H7 (cell line): ENCODE measurements at regions not wholly inside any gene's neighbourhood (a gene's known extent, or its start where the extent isn't known, plus 50 kb on each side); places are given as distances from the start of the nearest gene placed in this dataset.

Experiments used
- DNase-seq: peaks from one replicate; pipeline ENCODE4 v3.0.0; 2012
- H3K27me3 ChIP-seq: 2 replicates; pipeline ENCODE4 v1.6.0; 2011; ENCODE audit warnings: mild to moderate bottlenecking, low read length; ENCODE audit not compliant: control insufficient read depth, insufficient read depth
- H3K36me3 ChIP-seq: replicated peaks from 2 replicates; pipeline ENCODE4 v1.5.1; 2011; ENCODE audit warnings: low read length; ENCODE audit not compliant: control insufficient read depth, insufficient read depth
- H3K4me3 ChIP-seq: 2 replicates; pipeline ENCODE4 v1.5.1; 2011; ENCODE audit warnings: low read depth, mild to moderate bottlenecking, control low read depth, low read length, moderate library complexity; ENCODE audit not compliant: insufficient read depth

DNA sequence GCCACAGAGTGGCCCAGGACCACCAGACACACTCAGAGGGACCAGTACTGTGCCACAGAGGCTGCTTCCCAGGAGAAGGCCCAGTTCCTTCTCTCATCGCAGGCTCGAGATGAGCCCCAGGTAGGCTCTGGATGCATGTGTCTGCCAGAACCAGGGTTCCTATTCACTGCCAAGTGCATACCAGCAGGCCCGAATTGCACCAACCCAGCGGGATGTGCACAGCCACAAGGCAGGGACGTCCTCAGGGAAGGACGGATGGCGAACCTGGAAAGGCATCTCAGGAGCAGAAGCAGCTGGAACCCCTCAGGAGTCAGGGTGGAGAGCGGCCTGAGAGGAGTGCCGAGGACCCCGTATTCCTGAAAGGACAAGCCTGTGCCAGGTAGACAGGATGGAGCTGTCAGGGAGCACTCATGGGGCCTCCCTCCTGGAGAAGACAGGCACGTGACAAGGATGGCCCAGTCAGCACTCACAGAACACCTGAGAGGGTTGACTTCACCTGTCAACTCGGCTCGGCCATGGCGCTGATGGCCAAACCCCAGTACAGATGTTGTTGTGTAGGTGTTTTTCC lies 73.7 kb downstream of the PTGR3 start:
- H3K36me3 ChIP-seq = no peaks in the 10 kb centered on the region
- no peaks in the 10 kb centered on the region for H3K27me3 ChIP-seq
- DNase-seq = no peak
- no peak overlapping the region for H3K4me3 ChIP-seq

- no peaks in the 10 kb centered on the region for H3K36me3 ChIP-seq
- no peaks in the 10 kb centered on the region for H3K27me3 ChIP-seq
- H3K4me3 ChIP-seq = no peak overlapping the region
- no peak for DNase-seq
Measured at GRCh38 chr18:75134611-75134975, 74.3 kb downstream of the PTGR3 start.

- DNase-seq = peak; percentile 40
- Histone ChIP-seq H3K27me3 (no peaks in the 10 kb centered on the region), H3K36me3 (no peaks in the 10 kb centered on the region), H3K4me3 (no peak overlapping the region)
Measured at GRCh38 chr18:75133721-75134610, 75.0 kb downstream of the PTGR3 start.

GRCh38 chr18:75132931-75133525 lies 75.9 kb downstream of the PTGR3 start:
- H3K36me3 ChIP-seq = no peaks in the 10 kb centered on the region
- peak; percentile 30 for DNase-seq

GRCh38 chr18:75132098-75132870 lies 76.7 kb downstream of the PTGR3 start:
- Histone ChIP-seq H3K27me3 (no peaks in the 10 kb centered on the region), H3K36me3 (no peaks in the 10 kb centered on the region), H3K4me3 (no peak overlapping the region)
- DNase-seq = peak; percentile 34

More at GRCh38 chr18:75132931-75133525, 75.9 kb downstream of the PTGR3 start:
- no peak overlapping the region for H3K4me3 ChIP-seq
- H3K27me3 ChIP-seq = no peaks in the 10 kb centered on the region

DNA sequence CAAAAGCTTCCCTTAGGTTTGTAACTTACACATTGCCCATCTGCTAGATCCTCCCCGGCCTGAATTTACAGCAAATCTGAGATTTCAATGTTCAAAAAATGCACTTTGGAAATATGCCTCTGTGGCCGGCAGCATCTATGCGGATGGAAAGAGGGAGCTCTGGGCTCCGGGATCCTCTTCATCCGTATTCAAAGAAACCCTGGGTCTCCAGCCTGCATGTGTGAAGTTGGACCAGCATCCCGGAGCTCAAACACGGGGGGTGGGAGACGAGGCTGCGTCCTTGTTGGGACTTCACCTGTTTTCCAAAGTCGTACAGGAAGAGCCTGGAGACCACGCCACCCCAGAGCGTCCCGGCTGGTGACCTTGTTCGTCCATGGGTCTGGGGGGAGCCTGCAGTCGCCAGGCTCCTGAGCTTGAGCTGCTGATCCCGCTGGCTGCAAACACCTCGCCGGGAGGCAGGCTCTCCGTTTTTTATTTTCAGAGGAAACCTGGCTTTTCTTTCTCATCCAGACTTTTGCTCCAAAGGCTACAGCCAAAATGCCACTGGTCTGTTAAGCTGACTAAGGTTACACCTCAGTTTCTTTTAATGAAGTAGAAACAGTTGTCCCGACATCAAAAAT lies 77.4 kb downstream of the PTGR3 start:
- DNase-seq = peak; percentile 60
- Histone ChIP-seq H3K4me3 (no peak overlapping the region), H3K36me3 (no peaks in the 10 kb centered on the region)

DNA sequence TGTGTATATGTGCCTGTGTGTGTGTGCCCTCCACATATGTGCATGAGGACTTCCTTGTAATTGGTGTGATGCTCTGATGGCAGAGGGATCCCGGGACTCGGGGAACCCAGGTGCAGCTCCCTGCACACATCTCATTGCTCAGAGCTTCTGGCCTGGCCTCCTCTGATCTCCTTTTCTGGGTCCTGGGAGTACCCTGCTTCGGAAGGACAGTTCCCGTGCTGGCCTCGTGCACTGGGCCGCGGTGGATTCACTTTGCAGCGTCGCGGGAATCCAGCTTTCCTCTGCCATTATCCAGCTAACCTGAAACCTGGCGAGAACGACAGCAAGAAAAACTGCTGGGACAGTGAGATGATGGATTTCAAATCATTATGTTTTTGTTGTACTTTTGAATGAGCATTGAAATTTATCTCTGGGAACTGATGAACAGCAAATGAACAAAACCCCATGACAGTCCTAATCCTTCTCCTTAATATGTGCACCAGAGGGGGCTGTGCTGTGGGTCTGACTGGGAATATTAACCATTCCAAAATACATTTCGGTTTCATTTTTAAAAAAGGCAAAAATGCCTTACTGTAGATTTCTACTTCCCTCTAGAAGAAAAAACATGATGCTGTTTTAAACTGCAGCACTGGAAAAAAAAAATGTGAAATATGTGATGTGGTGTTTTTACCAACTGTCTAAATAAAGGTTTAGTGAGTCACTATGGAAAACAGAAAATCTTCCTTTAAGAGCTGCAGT lies 78.2 kb downstream of the PTGR3 start:
- peak; percentile 13 for DNase-seq
- Histone ChIP-seq H3K36me3 (no peaks in the 10 kb centered on the region), H3K4me3 (no peak overlapping the region), H3K27me3 (no peaks in the 10 kb centered on the region)

More for the DNA sequence above, 77.4 kb downstream of the PTGR3 start:
- H3K27me3 ChIP-seq = no peaks in the 10 kb centered on the region

DNA sequence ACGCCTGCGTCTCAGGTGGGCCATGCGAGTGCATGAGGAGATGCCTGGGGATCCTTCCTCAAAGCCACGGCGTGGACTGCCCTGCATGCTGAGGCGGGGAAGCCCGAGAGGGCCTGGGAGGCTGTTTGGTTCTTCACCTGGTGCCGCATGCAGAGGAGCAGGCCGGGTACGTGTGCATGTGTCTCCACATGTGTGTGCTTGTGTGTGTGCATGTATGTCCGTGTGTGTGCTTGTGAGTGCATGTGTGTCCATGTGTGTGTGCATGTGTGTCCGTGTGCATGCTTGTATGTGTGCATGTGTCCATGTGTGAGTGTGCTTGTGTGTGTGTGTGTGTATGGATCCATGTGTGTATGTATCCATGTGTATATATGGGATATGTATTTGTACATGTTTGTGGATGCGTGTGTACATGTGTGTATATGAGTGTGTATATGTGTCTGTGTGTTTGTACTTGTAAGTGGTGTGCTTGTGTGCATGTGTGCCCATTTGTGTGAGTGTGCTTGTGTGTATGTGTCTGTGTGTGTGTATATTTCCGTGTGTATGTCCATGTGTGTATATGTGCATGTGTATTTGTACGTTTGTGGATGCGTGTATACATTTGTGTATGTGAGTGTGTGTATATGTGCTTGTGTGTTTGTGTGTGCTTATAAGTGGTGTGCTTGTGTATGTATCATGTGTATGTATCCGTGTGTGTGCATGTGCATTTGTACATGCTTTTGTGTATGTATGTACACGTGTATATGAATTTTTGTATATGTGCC lies 79.0 kb downstream of the PTGR3 start:
- Histone ChIP-seq H3K36me3 (no peaks in the 10 kb centered on the region), H3K4me3 (no peak overlapping the region), H3K27me3 (no peaks in the 10 kb centered on the region)
- peak; percentile 1 for DNase-seq

- no peaks in the 10 kb centered on the region for H3K36me3 ChIP-seq
- H3K4me3 ChIP-seq = no peak overlapping the region
- H3K27me3 ChIP-seq = no peaks in the 10 kb centered on the region
- DNase-seq = peak; percentile 23
Measured at GRCh38 chr18:75128911-75129716, 79.8 kb downstream of the PTGR3 start.

GRCh38 chr18:75128051-75128605 lies 80.8 kb downstream of the PTGR3 start:
- peak; percentile 12 for DNase-seq
- Histone ChIP-seq H3K36me3 (no peaks in the 10 kb centered on the region), H3K4me3 (no peak overlapping the region), H3K27me3 (no peaks in the 10 kb centered on the region)

GRCh38 chr18:75127143-75128021 lies 81.6 kb downstream of the PTGR3 start:
- peak; percentile 35 for DNase-seq
- H3K36me3 ChIP-seq = no peaks in the 10 kb centered on the region
- H3K4me3 ChIP-seq = no peak overlapping the region
- no peaks in the 10 kb centered on the region for H3K27me3 ChIP-seq
